Keratinocyte (primary cell): ENCODE measurements at regions not wholly inside any gene's neighbourhood (a gene's known extent, or its start where the extent isn't known, plus 50 kb on each side); places are given as distances from the start of the nearest gene placed in this dataset.

Experiments used
- DNase-seq: peaks from one replicate; pipeline ENCODE4 v3.0.0-alpha.2; 2011; ENCODE audit warnings: low read depth, missing footprints, low spot score
- FAIRE-seq: peaks from 2 replicates; lab custom pipeline; 2011; peaks lifted over from hg19 to GRCh38; lab: Jason Lieb, UNC
- H2AFZ ChIP-seq: 2 replicates; pipeline ENCODE4 v1.6.0; 2012; ENCODE audit warnings: low read length, control low read depth, inconsistent platforms; ENCODE audit not compliant: control insufficient read depth
- H3K27ac ChIP-seq: 2 replicates; pipeline ENCODE4 v1.5.1; 2011; ENCODE audit warnings: low read length; ENCODE audit not compliant: control insufficient read depth, insufficient read depth
- H3K27me3 ChIP-seq: 3 replicates; pipeline ENCODE4 v1.6.0; 2011; ENCODE audit warnings: low read length; ENCODE audit not compliant: control insufficient read depth, insufficient read depth; ENCODE audit errors: extremely low read depth
- H3K36me3 ChIP-seq, 2 experiments: 2 replicates in 1 of 2; 3 replicates in 1 of 2; pipeline ENCODE4 v1.5.1; 2011; ENCODE audit warnings: low read length in 2 of 2, mild to moderate bottlenecking in 1 of 2; ENCODE audit not compliant: control insufficient read depth in 2 of 2, insufficient read depth in 2 of 2; ENCODE audit errors: extremely low read depth in 1 of 2
- H3K4me1 ChIP-seq: 3 replicates; pipeline ENCODE4 v1.5.1; 2011; ENCODE audit warnings: low read length; ENCODE audit not compliant: control insufficient read depth, insufficient read depth; ENCODE audit errors: extremely low read depth
- H3K4me2 ChIP-seq: 3 replicates; pipeline ENCODE4 v1.6.0; 2011; ENCODE audit warnings: low read depth, low read length; ENCODE audit not compliant: control insufficient read depth, insufficient read depth; ENCODE audit errors: extremely low read depth
- H3K4me3 ChIP-seq, 3 experiments: fragments of 200-600 bp in 1 of 3; sonication (generic) in 1 of 3; 2 replicates in 2 of 3; 3 replicates in 1 of 3; pipeline ENCODE4 v1.5.1; 2011 to 2016; ENCODE audit warnings: low read length in 3 of 3, mild to moderate bottlenecking in 3 of 3, control low read depth in 2 of 3, inconsistent platforms in 1 of 3, low read depth in 1 of 3, mixed read lengths in 1 of 3, mixed run types in 1 of 3, moderate library complexity in 1 of 3; ENCODE audit not compliant: control insufficient read depth in 2 of 3, insufficient read depth in 2 of 3; ENCODE audit errors: extremely low read depth in 1 of 3
- H3K79me2 ChIP-seq: 2 replicates; pipeline ENCODE4 v1.6.0; 2012; ENCODE audit warnings: low read length; ENCODE audit not compliant: control insufficient read depth, insufficient read depth
- H3K9ac ChIP-seq: 3 replicates; pipeline ENCODE4 v1.6.0; 2011; ENCODE audit warnings: low read length; ENCODE audit not compliant: control insufficient read depth, insufficient read depth; ENCODE audit errors: extremely low read depth
- H3K9me1 ChIP-seq: 3 replicates; pipeline ENCODE4 v1.6.0; 2011; ENCODE audit warnings: low read length; ENCODE audit not compliant: control insufficient read depth, insufficient read depth; ENCODE audit errors: extremely low read depth
- H3K9me3 ChIP-seq: 2 replicates; pipeline ENCODE4 v1.5.1; 2012; ENCODE audit warnings: low read depth, low read length; ENCODE audit not compliant: control insufficient read depth
- H4K20me1 ChIP-seq: 3 replicates; pipeline ENCODE4 v1.6.0; 2011; ENCODE audit warnings: low read length; ENCODE audit not compliant: control insufficient read depth, insufficient read depth; ENCODE audit errors: extremely low read depth
- CTCF ChIP-seq, 3 experiments: IDR thresholded peaks in 1 of 3; conservative IDR thresholded peaks in 1 of 3; optimal IDR thresholded peaks in 1 of 3; 2 replicates in 2 of 3; 3 replicates in 1 of 3; pipeline versions ENCODE3 to v1.5.1; 2011; ENCODE audit warnings: low read length in 3 of 3, mild to moderate bottlenecking in 3 of 3, moderate library complexity in 2 of 3, control low read depth in 1 of 3, inconsistent platforms in 1 of 3; ENCODE audit not compliant: insufficient read depth in 2 of 3; ENCODE audit errors: extremely low read depth in 1 of 3
- EZH2 ChIP-seq: IDR thresholded peaks from one replicate; pipeline ENCODE4 v1.6.1; 2012; ENCODE audit warnings: inconsistent platforms, mild to moderate bottlenecking, low read length, moderate library complexity
- dilution Hi-C: fragments of 300-500 bp; cut with MboI; formaldehyde crosslinking; loops from one replicate; pipeline ENCODE4 v1.7.0; 2020; ENCODE audit warnings: low sequenced_read_pairs; ENCODE audit not compliant: extremely low pct_ligation_motif_present

GRCh38 chr4:114310296-114310925, 288.2 kb upstream of the UGT8 start:
- TF ChIP-seq CTCF (optimal IDR thresholded peaks at IDR 0.05 in 1 of 3, IDR thresholded peaks at IDR 0.05 in 1 of 3, conservative IDR thresholded peaks at IDR 0.05 in 1 of 3; ENCODE audit: extremely low read depth in 1 of 3, insufficient read depth in 2 of 3, low read length in 3 of 3) (no peak), EZH2 (no peak)

GRCh38 chr4:114311787-114312186, 286.8 kb upstream of the UGT8 start:
- Histone ChIP-seq H3K27me3 (no peaks in the 10 kb centered on the region), H3K9me1 (no peaks in the 10 kb centered on the region), H3K9ac (no peak overlapping the region), H3K4me1 (no peaks in the 10 kb centered on the region), H3K4me2 (no peak overlapping the region), H4K20me1 (no peaks in the 10 kb centered on the region), H2AFZ (no peak overlapping the region), H3K9me3 (no peaks in the 10 kb centered on the region), H3K27ac (no peak overlapping the region), H3K79me2 (no peaks in the 10 kb centered on the region), H3K36me3 (no peaks in the 10 kb centered on the region), H3K4me3 (no peak overlapping the region)
- dilution Hi-C loops: no loop called here
- DNase-seq (no peak), FAIRE-seq (no peak)
- TF ChIP-seq CTCF (optimal IDR thresholded peaks at IDR 0.05 in 1 of 3, IDR thresholded peaks at IDR 0.05 in 1 of 3, conservative IDR thresholded peaks at IDR 0.05 in 1 of 3; ENCODE audit: extremely low read depth in 1 of 3, insufficient read depth in 2 of 3, low read length in 3 of 3): no peak

More at GRCh38 chr4:114310296-114310925, 288.2 kb upstream of the UGT8 start:
- H3K9me1 ChIP-seq: no peaks in the 10 kb centered on the region
- no peaks in the 10 kb centered on the region for H4K20me1 ChIP-seq
- dilution Hi-C loops: no loop called here
- no peaks in the 10 kb centered on the region for H3K9me3 ChIP-seq
- no peak overlapping the region for H3K4me2 ChIP-seq
- H3K9ac ChIP-seq: no peak overlapping the region
- H3K36me3 ChIP-seq: no peaks in the 10 kb centered on the region
- no peaks in the 10 kb centered on the region for H3K4me1 ChIP-seq
- FAIRE-seq (no peak), DNase-seq (no peak)
- no peak overlapping the region for H3K27ac ChIP-seq
- H2AFZ ChIP-seq: no peak overlapping the region
- H3K27me3 ChIP-seq: no peaks in the 10 kb centered on the region
- no peaks in the 10 kb centered on the region for H3K79me2 ChIP-seq
- H3K4me3 ChIP-seq: no peak overlapping the region
